AG04450 (cell line): ENCODE measurements at regions not wholly inside any gene's neighbourhood (a gene's known extent, or its start where the extent isn't known, plus 50 kb on each side); places are given as distances from the start of the nearest gene placed in this dataset.

Experiments used
- CTCF ChIA-PET: fragments of 300-600, 350-600 bp; formaldehyde crosslinking; extraction: SDS; loops from one replicate; lab custom pipeline; 2022; ENCODE audit warnings: antibody characterized with exemption, inconsistent platforms; lab: Charles Lee
- POLR2A ChIA-PET: fragments of 350-600 bp; formaldehyde crosslinking; extraction: SDS; loops from one replicate; lab custom pipeline; 2021; ENCODE audit warnings: antibody characterized with exemption, inconsistent platforms; lab: Yijun Ruan, JAX
- DNase-seq: peaks from one replicate; pipeline ENCODE4 v3.0.0-alpha.2; 2011; ENCODE audit warnings: low read depth, low spot score
- H3K27ac ChIP-seq: one replicate; pipeline ENCODE4 v1.5.1; 2012; ENCODE audit warnings: low read depth, low read length, control low read depth
- H3K27me3 ChIP-seq: one replicate; pipeline ENCODE4 v1.6.0; 2012; ENCODE audit warnings: low read length; ENCODE audit not compliant: control insufficient read depth, insufficient read depth
- H3K4me3 ChIP-seq: 2 replicates; pipeline ENCODE4 v1.5.1; 2011; ENCODE audit warnings: mild to moderate bottlenecking, low read depth, low read length, control low read depth
- H3K9me3 ChIP-seq: 2 replicates; pipeline ENCODE4 v1.5.1; 2012; ENCODE audit warnings: low read length; ENCODE audit not compliant: control insufficient read depth, insufficient read depth
- CTCF ChIP-seq: IDR thresholded peaks from 2 replicates; pipeline ENCODE4 v1.5.1; 2011; ENCODE audit warnings: low read depth, low read length, control low read depth, inconsistent platforms

DNA sequence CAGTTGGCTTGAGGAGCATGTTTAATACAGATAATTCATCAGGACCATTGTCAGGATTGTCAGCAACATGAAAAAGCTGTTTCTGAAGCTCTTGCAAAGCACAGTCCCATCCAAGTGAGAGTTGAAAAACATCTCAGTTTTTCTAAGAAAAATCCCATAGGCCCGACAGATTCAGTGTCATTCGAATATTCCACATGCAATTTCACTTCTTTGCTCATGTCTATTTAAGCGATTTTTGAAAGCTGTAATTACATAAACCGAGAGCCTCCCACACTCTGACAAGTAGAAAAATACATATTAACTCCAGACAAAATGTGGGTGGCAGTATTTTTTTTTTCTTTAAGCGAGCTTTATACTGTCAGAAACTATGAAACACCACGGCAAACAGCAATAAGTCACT, 134.7 kb upstream of the GALNT5 start:
- ChIA-PET CTCF (no interaction called here), POLR2A (no interaction called here)
- Histone ChIP-seq H3K4me3 (no peak overlapping the region), H3K27me3 (no peaks in the 10 kb centered on the region), H3K27ac (no peak overlapping the region), H3K9me3 (no peaks in the 10 kb centered on the region)
- no peak for TF ChIP-seq CTCF
- DNase-seq: no peak

DNA sequence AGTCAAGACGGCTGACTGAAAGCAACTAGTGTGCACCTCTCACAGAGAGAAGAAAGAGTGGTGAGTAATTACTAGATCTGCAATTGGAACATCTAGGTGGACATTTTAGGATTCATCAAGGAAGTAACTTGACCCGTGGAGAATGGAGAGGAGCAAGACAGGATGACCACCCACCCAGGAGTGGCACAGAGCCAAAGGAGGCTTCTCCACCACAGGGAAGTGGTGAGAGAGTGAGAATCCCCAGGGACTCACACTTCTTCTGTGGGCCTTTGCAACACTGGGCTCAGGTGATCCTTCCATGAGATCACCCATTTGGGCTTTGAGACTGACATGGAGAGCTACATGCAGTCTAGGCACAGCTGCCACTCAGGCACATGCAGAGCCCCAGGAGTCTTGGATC, 132.8 kb upstream of the GALNT5 start:
- H3K27me3 ChIP-seq: no peaks in the 10 kb centered on the region
- POLR2A ChIA-PET: interaction anchor here (0.6 kb wide), 1 partner anchor 61 kb away, joined by 3 read pairs; no protein-coding TSS in a partner anchor
- no peak for DNase-seq
- H3K9me3 ChIP-seq: no peaks in the 10 kb centered on the region
- CTCF ChIA-PET: no interaction called here
- H3K27ac ChIP-seq: no peak overlapping the region
- no peak overlapping the region for H3K4me3 ChIP-seq
- no peak for TF ChIP-seq CTCF

DNA sequence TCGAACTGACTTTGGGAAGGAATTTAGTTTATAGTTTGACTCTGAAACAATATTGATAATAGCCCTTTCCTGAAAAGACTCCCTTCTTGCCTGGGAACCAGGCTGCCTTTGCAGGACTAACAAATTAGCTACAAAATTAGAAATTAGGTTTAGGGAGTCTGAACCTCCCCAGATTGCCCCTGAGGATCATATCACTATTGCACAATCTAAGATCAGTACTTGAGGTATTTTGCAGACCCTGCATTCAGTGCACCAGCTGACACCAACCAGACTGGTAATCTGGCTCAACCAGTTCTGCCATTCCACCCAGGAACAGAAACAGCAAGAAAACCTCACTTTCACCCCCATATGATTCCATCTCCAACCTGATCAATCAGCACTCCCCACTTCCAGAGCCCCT, 131.8 kb upstream of the GALNT5 start:
- Histone ChIP-seq H3K9me3 (no peaks in the 10 kb centered on the region), H3K4me3 (no peak overlapping the region), H3K27me3 (no peaks in the 10 kb centered on the region), H3K27ac (no peak overlapping the region)
- no peak for DNase-seq
- ChIA-PET POLR2A (no interaction called here), CTCF (no interaction called here)
- no peak for TF ChIP-seq CTCF

DNA sequence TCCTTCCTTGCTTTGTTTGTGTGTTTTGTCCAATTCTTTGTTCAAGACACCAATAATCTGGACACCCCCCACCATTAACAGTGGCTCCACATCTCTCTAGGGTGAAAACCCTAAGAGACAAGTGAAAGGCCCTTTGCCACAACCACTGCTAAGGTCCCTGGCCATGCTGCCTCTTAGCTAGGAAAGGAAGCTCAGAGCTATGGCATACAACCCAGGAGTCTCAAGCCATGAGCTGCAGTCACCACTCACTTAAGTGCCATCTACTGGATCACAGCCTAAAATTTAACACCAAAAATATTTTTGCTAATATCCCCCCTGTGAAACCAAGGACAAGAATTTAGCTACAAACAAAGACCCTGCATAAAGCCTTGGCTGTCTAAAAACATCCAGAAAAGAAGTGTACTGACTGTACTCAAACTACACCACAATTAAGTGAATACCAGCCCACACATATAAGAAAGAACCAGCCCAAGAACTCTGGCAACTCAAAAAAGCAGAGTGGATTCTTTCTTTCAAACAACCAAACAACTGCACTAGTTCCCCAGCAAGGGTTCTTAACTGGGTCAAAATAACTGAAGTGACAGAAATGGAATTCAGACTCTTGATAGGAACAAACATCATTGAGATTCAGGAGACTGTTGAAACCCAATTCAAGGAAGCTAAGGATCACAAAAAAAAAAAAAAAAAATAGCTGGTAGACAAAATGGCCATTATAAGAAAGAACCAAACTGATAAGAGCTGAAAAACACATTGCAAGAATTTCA, 130.1 kb upstream of the GALNT5 start:
- no peak for DNase-seq
- Histone ChIP-seq H3K27me3 (no peaks in the 10 kb centered on the region), H3K27ac (no peak overlapping the region), H3K4me3 (no peak overlapping the region), H3K9me3 (no peaks in the 10 kb centered on the region)
- ChIA-PET POLR2A (no interaction called here), CTCF (interaction anchor here (1.2 kb wide), 1 partner anchor 12 kb away, joined by 3 read pairs; no protein-coding TSS in a partner anchor)
- TF ChIP-seq CTCF: no peak

GRCh38 chr2:157143901-157144300, 113.6 kb upstream of the GALNT5 start:
- H3K27ac ChIP-seq: no peak overlapping the region
- TF ChIP-seq CTCF: no peak
- POLR2A ChIA-PET: no interaction called here
- DNase-seq: no peak
- H3K9me3 ChIP-seq: no peaks in the 10 kb centered on the region
- H3K27me3 ChIP-seq: no peaks in the 10 kb centered on the region
- no peak overlapping the region for H3K4me3 ChIP-seq
- CTCF ChIA-PET: interaction anchor here (0.6 kb wide), 1 partner anchor 193 kb away, joined by 3 read pairs; no protein-coding TSS in a partner anchor
